ENCODE measurements at regions not wholly inside any gene's neighbourhood (a gene's known extent, or its start where the extent isn't known, plus 50 kb on each side); places are given as distances from the start of the nearest gene placed in this dataset.

GRCh38 chr3:137174514-137174913 is 216.7 kb downstream of the IL20RB start:
- Histone ChIP-seq H3K4me2 (no peak overlapping the region), H3K9me3 (no peaks in the 10 kb centered on the region), H3K4me1 (no peaks in the 10 kb centered on the region), H3K27ac (no peak overlapping the region), H3K4me3 (no peak overlapping the region)
- WGBS (ENCODE audit: missing lambda C conversion rate) = 0% methylated on average over 2 of the region's 2 CpGs
- ChIA-PET POLR2A (no interaction called here), CTCF (no interaction called here)
- no peak for DNase-seq (ENCODE audit: low read depth in 1 of 2, low spot score in 1 of 2)
- ATAC-seq = no peak
- FAIRE-seq = no peak
- TF ChIP-seq NPAS2 (CRISPR knock-in tag; IDR thresholded peaks at IDR 0.05; ENCODE audit: borderline replicate concordance) (no peak), RARB (CRISPR knock-in tag; IDR thresholded peaks at IDR 0.05) (no peak), HOXA7 (CRISPR knock-in tag; IDR thresholded peaks at IDR 0.05) (no peak), ZNF302 (CRISPR knock-in tag; IDR thresholded peaks at IDR 0.05) (no peak), MAX (IDR thresholded peaks at IDR 0.05) (no peak), FOSL2 (IDR thresholded peaks at IDR 0.05) (no peak), FOSL2 (CRISPR knock-in tag; IDR thresholded peaks at IDR 0.05) (no peak), KDM5A (IDR thresholded peaks at IDR 0.05) (no peak), RNF2 (IDR thresholded peaks at IDR 0.05; ENCODE audit: borderline replicate concordance, low read depth) (no peak)

GRCh38 chr3:137180220-137180619 is 222.4 kb downstream of the IL20RB start:
- H3K27ac ChIP-seq = no peak overlapping the region
- DNase-seq (ENCODE audit: low read depth in 1 of 2, low spot score in 1 of 2) = no peak
- ATAC-seq = no peak
- no peak overlapping the region for H3K4me2 ChIP-seq
- FAIRE-seq = no peak
- ChIA-PET CTCF (interaction anchor here (0.6 kb wide), 1 partner anchor 26 kb away, joined by 3 read pairs; no protein-coding TSS in a partner anchor), POLR2A (no interaction called here)
- WGBS (ENCODE audit: missing lambda C conversion rate) = 27% methylated on average over 2 of the region's 2 CpGs
- H3K4me1 ChIP-seq = no peaks in the 10 kb centered on the region
- TF ChIP-seq ZNF302 (CRISPR knock-in tag; IDR thresholded peaks at IDR 0.05) (no peak), BHLHE40 (IDR thresholded peaks at IDR 0.05; ENCODE audit: low read depth, low read length) (no peak), CHD4 (IDR thresholded peaks at IDR 0.05; ENCODE audit: borderline replicate concordance) (no peak), EHMT2 (IDR thresholded peaks at IDR 0.05; ENCODE audit: low read depth) (no peak), CEBPB (IDR thresholded peaks at IDR 0.05) (no peak), JUN (IDR thresholded peaks at IDR 0.05) (no peak), ZFP36 (IDR thresholded peaks at IDR 0.05; ENCODE audit: borderline replicate concordance, partially characterized antibody) (no peak), HDAC2 (IDR thresholded peaks at IDR 0.05) (no peak)
- no peak overlapping the region for H3K4me3 ChIP-seq
- H3K9me3 ChIP-seq = no peaks in the 10 kb centered on the region

GRCh38 chr3:137191133-137191923 is 233.5 kb downstream of the IL20RB start:
- TF ChIP-seq CBX2 (IDR thresholded peaks at IDR 0.05; ENCODE audit: borderline replicate concordance, low read depth) (no peak), HEYL (CRISPR knock-in tag; IDR thresholded peaks at IDR 0.05) (no peak), NR3C1 (IDR thresholded peaks at IDR 0.05) (no peak), MAZ (IDR thresholded peaks at IDR 0.05; ENCODE audit: borderline replicate concordance, low read depth, low read length) (no peak), HOXB5 (CRISPR knock-in tag; IDR thresholded peaks at IDR 0.05) (no peak), TP53 (CRISPR knock-in tag; IDR thresholded peaks at IDR 0.05) (no peak), CHD2 (IDR thresholded peaks at IDR 0.05; ENCODE audit: low read length, partially characterized antibody) (no peak), JUN (IDR thresholded peaks at IDR 0.05) (no peak), ATOH8 (CRISPR knock-in tag; IDR thresholded peaks at IDR 0.05; ENCODE audit: low read depth) (no peak), CBX8 (IDR thresholded peaks at IDR 0.05) (no peak), POLR2AphosphoS2 (conservative IDR thresholded peaks at IDR 0.05; ENCODE audit: low read length) (no peak), TFCP2L1 (CRISPR knock-in tag; IDR thresholded peaks at IDR 0.05) (no peak), KDM5A (IDR thresholded peaks at IDR 0.05) (no peak), HOXA7 (CRISPR knock-in tag; IDR thresholded peaks at IDR 0.05) (no peak), RAD21 (conservative IDR thresholded peaks at IDR 0.05 in 1 of 2, IDR thresholded peaks at IDR 0.05 in 1 of 2) (no peak), CTCF (IDR thresholded peaks at IDR 0.05) (no peak)
- DNase-seq (ENCODE audit: low read depth in 1 of 2, low spot score in 1 of 2) = no peak
- Histone ChIP-seq H3K4me2 (no peak overlapping the region), H3K4me3 (no peak overlapping the region), H3K9me3 (no peaks in the 10 kb centered on the region), H3K27ac (no peak overlapping the region), H3K4me1 (no peaks in the 10 kb centered on the region)
- no peak for FAIRE-seq
- CTCF ChIA-PET = interaction anchor here (1.1 kb wide), 1 partner anchor 282 kb away, joined by 3 read pairs; no protein-coding TSS in a partner anchor
- WGBS (ENCODE audit: missing lambda C conversion rate) = 21% methylated on average over 5 of the region's 6 CpGs
- ATAC-seq = no peak
- POLR2A ChIA-PET = no interaction called here

All from A549 (cell line).